ENCODE measurements at regions not wholly inside any gene's neighbourhood (a gene's known extent, or its start where the extent isn't known, plus 50 kb on each side); places are given as distances from the start of the nearest gene placed in this dataset.

- no peak for TF ChIP-seq POLR2A (IDR thresholded peaks at IDR 0.05)
- TF ChIP-seq, protein P1, sequence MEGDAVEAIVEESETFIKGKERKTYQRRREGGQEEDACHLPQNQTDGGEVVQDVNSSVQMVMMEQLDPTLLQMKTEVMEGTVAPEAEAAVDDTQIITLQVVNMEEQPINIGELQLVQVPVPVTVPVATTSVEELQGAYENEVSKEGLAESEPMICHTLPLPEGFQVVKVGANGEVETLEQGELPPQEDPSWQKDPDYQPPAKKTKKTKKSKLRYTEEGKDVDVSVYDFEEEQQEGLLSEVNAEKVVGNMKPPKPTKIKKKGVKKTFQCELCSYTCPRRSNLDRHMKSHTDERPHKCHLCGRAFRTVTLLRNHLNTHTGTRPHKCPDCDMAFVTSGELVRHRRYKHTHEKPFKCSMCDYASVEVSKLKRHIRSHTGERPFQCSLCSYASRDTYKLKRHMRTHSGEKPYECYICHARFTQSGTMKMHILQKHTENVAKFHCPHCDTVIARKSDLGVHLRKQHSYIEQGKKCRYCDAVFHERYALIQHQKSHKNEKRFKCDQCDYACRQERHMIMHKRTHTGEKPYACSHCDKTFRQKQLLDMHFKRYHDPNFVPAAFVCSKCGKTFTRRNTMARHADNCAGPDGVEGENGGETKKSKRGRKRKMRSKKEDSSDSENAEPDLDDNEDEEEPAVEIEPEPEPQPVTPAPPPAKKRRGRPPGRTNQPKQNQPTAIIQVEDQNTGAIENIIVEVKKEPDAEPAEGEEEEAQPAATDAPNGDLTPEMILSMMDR (IDR thresholded peaks at IDR 0.05): no peak
These were observed 312.9 kb upstream of the FIGN start for GRCh38 chr2:164048729-164049128.

Data from vagina (tissue), 2 donors.